SJSA1 (cell line): ENCODE measurements at regions not wholly inside any gene's neighbourhood (a gene's known extent, or its start where the extent isn't known, plus 50 kb on each side); places are given as distances from the start of the nearest gene placed in this dataset.
"Not testable (repeated sequence)": the region's sequence is repeated elsewhere in the genome, so short reads cannot be mapped to it uniquely, and the experiment has no call there.

Experiments used
- DNase-seq, 2 experiments: peaks; one replicate each; pipeline ENCODE4 v3.0.0-alpha.2; 2015 to 2020; ENCODE audit warnings: low spot score in 2 of 2, low read depth in 1 of 2
- H3K27ac ChIP-seq: fragments of 250-450 bp; sonication (Bioruptor Pico); 2 replicates; pipeline ENCODE4 v1.5.1; 2020; ENCODE audit warnings: mild to moderate bottlenecking, moderate library complexity
- H3K27me3 ChIP-seq: fragments of 250-450 bp; sonication (Bioruptor Pico); replicated peaks from 2 replicates; pipeline ENCODE4 v1.5.1; 2020; ENCODE audit warnings: mild to moderate bottlenecking, moderate library complexity
- H3K36me3 ChIP-seq: fragments of 250-450 bp; sonication (Bioruptor Pico); 2 replicates; pipeline ENCODE4 v1.5.1; 2020; ENCODE audit warnings: mild to moderate bottlenecking
- H3K4me1 ChIP-seq: fragments of 250-450 bp; sonication (Bioruptor Pico); replicated peaks from 2 replicates; pipeline ENCODE4 v1.6.1; 2021; ENCODE audit warnings: mild to moderate bottlenecking
- H3K4me3 ChIP-seq: fragments of 250-450 bp; sonication (Bioruptor Pico); 2 replicates; pipeline ENCODE4 v1.5.1; 2020; ENCODE audit warnings: mild to moderate bottlenecking
- H3K9me3 ChIP-seq: fragments of 250-450 bp; sonication (Bioruptor Pico); replicated peaks from 2 replicates; pipeline ENCODE4 v1.5.1; 2020; ENCODE audit warnings: mild to moderate bottlenecking

DNA sequence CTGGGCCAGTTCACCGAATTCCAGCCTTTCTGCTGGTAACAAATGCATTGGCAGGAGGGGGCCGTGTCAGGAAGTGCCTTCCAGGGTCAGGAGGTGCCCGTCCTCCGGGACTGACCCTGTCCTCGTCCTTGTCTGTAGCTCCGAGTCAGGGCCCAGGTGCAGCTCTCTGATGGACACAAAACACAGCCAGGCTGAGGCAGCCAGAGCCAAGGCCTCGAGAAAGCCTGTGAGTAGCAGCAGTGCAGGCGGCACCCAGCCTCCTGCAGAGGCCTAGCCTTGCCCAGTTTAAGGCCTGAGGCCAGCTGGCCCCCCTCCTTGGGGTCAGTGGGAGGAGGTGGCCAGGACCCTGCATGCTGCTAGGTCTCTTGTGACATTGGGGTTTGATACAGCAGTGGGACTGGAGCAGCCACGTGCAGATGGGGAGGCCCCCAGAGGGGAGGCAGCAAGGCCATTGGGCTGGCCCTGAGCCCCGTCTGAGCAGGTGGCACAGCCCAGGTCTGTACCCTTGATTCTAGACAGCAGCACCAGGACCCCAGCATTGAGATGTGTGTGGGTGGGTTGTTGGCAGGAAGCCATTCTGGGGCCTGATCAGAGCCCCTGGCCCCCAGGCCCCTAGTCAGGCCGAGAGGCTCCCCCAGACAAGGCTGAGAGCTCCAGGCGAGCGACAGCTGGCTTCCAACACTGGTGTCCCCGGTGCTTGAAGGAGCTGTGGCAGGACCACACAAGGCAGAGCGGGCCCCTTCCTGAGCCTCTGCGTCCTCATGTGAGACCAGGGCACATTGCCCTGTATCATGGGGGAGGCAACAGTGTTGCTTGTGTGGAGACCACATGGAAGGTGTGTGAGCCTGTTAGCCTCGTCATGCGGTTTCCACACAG is 196.9 kb downstream of the LIPI start:
- not testable (repeated sequence) for H3K4me1 ChIP-seq, H3K27me3 ChIP-seq, H3K9me3 ChIP-seq, H3K27ac ChIP-seq, H3K36me3 ChIP-seq, H3K4me3 ChIP-seq, DNase-seq

DNA sequence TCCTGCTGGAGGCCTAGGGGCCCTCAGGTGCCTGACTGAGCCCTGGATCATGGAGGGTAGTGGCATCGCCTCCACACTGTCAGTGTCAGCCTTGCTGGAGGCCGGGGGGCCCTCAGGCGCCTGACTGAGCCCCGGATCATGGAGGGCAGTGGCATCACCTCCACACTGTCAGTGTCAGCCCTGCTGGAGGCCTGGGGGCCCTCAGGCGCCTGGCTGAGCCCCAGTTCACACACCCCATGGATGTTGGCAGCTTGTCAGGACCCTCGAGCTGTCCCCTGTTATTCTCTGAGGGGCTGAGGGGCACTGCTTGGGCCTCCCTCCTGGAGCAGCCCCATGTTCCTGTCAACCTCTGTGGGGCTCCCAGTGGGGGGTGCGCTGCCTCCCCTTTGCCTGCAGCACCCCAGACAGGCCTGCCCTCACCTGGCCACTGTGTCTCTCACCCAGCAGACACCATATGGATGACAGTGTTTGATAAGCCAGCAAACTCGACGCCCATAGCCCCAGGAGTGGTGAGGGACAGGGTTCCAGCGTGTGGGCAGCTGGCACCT is 197.6 kb downstream of the LIPI start:
- Histone ChIP-seq H3K4me3 (no peak overlapping the region), H3K27me3 (no peaks in the 10 kb centered on the region), H3K36me3 (no peaks in the 10 kb centered on the region), H3K9me3 (no peaks in the 10 kb centered on the region), H3K27ac (no peak overlapping the region), H3K4me1 (no peaks in the 10 kb centered on the region)
- DNase-seq: no peak

DNA sequence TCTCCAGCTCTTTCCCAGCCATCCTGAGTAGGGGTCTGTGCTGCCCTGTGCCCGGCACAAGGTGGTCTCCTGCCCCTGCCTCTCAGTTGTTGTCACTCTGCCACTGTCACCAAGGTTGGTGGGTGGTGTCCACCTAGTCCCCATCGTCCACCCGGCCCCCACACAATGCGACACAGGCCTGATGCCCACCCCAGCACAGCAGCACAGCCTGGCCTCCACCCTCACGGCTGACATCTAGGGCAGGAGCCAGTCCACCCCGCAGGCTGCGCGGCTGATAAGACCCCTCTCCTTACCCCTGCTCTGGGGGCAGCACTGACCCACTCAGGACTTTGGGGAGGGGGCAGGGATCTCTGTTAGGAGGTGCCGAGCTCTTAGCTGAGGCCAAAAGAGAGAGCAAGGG is 198.3 kb downstream of the LIPI start:
- H3K9me3 ChIP-seq: no peaks in the 10 kb centered on the region
- H3K36me3 ChIP-seq: no peaks in the 10 kb centered on the region
- H3K4me1 ChIP-seq: no peaks in the 10 kb centered on the region
- no peak for DNase-seq
- no peak overlapping the region for H3K27ac ChIP-seq
- H3K27me3 ChIP-seq: no peaks in the 10 kb centered on the region
- no peak overlapping the region for H3K4me3 ChIP-seq

DNA sequence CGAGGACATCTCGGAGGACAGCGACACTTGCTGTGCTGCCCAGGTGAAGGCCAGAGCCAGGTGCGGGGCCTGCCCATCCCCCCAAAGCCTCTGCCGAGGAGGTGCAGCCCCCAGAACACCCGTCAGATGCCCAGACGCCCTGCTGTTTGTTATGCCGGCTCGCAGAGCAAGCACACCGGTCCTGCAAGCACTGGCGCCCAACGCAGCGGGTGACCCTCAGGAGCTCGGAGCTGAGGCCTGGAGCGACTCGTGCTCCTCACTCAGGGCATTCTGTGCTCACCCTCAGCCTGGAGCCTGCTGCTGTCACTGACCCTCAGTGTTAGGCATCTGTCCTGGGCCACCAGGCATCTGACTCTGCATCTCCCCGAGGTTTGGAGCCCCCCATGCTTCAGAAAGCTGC is 199.0 kb downstream of the LIPI start:
- not testable (repeated sequence) for H3K4me1 ChIP-seq, H3K4me3 ChIP-seq, H3K36me3 ChIP-seq, H3K27me3 ChIP-seq, DNase-seq, H3K9me3 ChIP-seq, H3K27ac ChIP-seq

DNA sequence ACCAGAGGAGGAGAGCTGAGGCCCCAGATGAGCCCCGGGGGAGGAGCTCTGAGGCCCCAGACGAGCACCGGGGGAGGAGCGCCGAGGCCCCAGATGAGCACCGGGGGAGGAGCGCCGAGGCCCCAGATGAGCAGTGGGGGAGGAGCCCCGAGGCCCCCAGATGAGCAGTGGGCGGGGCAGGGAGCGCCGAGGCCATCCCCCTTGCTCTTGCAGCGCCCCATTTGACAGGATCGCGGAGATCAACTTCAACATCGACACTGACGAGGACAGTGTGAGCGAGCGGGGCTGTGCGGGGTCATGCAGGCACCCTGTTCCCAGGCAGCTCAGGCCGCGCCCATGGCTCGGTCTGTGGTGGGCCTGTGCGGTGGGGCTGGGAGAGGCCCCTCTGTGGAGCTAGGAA is 199.6 kb downstream of the LIPI start:
- H3K27me3 ChIP-seq, DNase-seq, H3K9me3 ChIP-seq, H3K36me3 ChIP-seq, H3K4me1 ChIP-seq, H3K4me3 ChIP-seq, H3K27ac ChIP-seq: not testable (repeated sequence)

DNA sequence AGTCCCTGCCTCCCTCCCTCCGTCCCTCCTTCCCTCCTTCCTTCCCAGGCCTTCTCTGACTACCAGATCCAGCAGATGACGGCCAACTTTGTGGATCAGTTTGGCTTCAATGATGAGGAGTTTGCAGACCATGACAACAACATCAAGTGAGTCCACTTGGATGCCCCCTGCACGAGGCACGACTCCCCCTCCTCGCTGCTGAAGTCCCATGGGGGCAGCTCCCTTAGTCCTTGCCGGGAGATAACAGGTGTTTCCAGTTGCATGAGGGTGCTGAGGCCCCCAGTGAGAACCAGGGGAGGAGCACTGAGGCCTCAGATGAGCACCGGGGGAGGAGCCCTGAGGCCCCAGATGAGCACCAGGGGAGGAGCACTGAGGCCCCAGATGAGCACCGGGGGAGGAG is 200.0 kb downstream of the LIPI start:
- Histone ChIP-seq H3K27ac (no peak overlapping the region), H3K36me3 (no peaks in the 10 kb centered on the region), H3K27me3 (no peaks in the 10 kb centered on the region), H3K4me3 (no peak overlapping the region), H3K4me1 (no peaks in the 10 kb centered on the region), H3K9me3 (no peaks in the 10 kb centered on the region)
- no peak for DNase-seq

DNA sequence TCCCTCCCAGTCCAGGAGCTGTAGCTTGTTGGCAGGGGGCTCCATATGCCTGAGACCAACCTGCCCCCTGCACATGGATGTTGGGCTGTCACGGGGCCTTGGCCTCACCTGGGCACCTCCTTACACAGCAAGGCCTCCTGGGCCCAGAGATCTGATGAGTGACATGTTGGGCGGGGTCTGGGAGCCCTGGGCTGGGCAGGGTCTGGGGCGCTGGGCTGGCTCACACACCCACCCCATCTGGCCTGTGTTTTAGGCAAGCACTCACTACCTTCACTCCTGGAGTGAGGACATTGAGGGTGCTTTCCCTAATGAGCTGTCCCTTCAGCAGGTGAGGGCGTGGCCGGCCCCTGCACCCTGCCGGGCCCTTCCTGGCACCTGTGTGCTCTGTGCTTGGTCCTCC is 200.8 kb downstream of the LIPI start:
- not testable (repeated sequence) for H3K27me3 ChIP-seq, H3K4me3 ChIP-seq, H3K9me3 ChIP-seq, DNase-seq, H3K27ac ChIP-seq, H3K4me1 ChIP-seq, H3K36me3 ChIP-seq

DNA sequence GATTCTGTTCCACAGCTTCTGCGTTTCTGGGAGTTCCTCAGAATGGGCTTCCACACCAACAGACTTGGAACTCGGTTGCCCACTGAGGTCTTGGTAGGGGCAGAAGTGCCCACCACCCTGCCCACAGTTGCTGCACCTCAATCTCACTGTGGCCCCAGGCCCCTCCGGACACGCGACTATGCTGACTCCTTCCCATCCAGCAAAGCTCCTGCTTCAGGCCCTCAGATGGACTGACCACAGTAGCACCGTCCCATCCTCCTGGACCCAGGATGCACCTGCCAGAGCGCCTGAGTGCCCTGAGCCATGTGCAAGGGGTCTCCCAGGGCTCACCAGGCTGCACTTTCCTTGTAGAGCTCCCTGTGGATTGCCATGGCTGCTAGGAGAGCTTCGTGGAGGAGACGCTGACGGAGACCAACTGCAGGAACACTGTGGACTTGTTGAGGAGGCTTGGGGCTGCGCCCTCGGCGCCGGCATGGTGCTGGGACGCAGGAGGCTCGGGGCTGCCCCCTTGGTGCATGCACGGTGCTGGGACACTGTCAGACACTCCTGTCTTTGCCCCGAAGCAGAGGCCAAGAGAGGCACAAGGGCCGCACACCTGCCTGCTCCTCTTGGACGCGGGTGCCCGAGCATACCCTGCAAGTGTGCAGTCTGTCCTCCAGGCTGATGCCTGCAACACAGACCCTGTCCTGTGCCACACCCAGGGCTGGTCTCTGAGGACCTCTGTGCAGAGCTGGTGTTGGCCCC is 201.3 kb downstream of the LIPI start:
- H3K27ac ChIP-seq, H3K27me3 ChIP-seq, H3K4me1 ChIP-seq, H3K4me3 ChIP-seq, H3K36me3 ChIP-seq, H3K9me3 ChIP-seq, DNase-seq: not testable (repeated sequence)

DNA sequence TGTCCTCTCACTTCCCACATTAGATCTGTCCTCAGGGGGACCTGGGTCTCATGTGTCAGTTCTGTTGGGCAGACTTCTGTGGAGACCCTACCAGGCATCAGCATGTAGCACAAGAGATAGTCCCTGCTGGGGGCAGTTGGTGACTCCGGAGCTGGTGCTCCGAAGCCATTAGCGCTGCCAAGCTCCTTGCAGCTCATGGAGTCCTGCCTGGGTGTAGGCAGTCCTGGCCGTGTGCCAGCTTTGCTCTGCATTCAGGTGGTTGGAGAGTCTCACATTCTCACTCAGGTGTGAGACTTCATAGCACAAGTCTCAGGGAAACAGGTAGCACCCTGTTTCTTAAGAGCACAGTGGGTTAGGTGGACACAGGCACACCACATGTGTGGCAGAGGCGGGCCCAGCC is 202.3 kb downstream of the LIPI start:
- not testable (repeated sequence) for H3K9me3 ChIP-seq, H3K4me3 ChIP-seq, H3K27ac ChIP-seq, H3K36me3 ChIP-seq, H3K4me1 ChIP-seq, DNase-seq, H3K27me3 ChIP-seq

DNA sequence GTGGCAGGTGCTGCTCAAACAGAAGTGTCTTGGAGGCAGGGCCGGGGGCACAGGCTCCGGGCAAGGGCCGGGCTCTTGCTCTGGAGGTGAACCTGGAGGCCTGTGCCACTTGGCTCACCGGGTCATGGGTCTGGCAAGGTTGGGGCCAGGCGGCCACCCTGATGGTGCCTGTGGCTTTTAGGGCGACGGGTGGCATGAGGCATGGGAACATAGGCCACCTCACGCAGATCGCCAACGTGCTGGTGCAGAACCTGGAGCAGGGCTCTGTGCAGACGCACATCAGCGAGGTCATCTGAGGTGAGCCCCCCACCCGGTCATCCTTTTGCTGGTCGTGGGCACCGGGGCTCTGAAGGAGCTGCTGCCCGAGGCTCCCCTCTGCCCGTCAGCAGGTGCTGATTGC is 202.7 kb downstream of the LIPI start:
- not testable (repeated sequence) for H3K27ac ChIP-seq, H3K27me3 ChIP-seq, H3K4me1 ChIP-seq, H3K4me3 ChIP-seq, H3K36me3 ChIP-seq, H3K9me3 ChIP-seq, DNase-seq

DNA sequence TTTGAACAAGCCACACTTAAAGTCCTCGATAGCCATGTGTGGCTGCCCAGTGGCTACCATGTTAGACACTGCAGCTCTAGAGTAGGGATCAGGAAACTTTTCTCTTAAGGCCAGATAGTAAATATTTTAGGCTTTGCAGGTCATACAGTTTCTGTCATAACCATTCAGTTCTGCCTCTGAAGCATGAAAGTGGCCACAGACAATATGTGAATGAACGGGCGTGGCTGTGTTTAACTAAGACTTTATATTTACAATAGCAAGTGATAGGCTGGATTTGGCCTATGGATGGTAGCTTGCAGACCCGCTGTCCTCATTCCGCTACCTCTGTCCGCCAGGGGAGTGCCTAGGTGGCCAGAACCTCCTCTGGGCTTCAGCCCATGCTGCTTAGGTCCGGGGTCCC is 204.6 kb downstream of the LIPI start:
- not testable (repeated sequence) for H3K9me3 ChIP-seq, H3K27me3 ChIP-seq, H3K27ac ChIP-seq, H3K36me3 ChIP-seq, DNase-seq, H3K4me1 ChIP-seq, H3K4me3 ChIP-seq

DNA sequence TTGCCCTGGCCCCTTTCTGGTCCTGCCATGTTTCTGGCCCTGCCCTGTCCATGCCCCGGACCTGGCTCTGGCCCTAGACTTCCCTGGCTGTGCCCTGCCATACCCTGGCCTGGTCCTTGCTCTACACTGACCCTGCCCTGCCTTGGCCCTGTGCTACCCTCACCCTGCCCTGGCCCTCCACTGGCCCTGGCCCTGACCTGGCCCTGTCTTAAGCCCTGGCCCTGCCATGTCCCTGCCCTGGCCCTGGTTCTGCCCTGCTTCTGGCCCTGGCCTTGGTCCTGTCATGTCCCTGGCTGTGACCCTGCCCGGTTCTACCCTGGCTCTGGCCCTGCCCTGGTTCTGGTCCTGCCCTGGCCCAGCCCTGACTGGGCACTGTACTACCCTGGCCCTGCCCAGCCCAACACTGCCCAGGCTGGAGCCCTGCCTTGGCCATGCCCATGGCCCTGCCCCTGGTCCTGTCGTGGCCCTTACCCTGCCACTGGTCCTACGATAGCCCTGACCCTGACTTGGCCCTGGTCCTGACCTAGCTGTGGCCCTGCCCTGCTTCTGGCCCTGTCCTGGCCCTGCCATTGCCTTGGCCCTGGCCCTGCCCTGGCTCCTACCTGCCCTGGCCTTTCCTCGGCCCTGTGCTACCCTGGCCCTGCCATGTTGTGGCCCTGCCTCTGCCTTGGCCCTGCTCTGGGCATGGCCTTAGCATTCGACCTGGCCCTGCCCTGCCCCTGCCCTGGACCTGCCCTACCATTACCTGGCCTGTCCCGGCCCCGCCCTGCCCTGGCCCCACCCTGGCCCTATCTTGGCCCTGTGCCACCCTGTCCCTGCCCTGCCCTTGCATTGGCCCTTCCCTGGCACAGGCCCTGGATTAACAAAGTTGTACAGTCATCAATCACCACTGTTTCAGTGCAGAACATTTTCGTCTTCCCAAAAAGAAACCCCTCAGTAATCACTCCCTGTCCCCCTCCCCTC is 223.5 kb downstream of the LIPI start:
- H3K4me3 ChIP-seq, DNase-seq, H3K27ac ChIP-seq, H3K36me3 ChIP-seq, H3K27me3 ChIP-seq, H3K9me3 ChIP-seq, H3K4me1 ChIP-seq: not testable (repeated sequence)

DNA sequence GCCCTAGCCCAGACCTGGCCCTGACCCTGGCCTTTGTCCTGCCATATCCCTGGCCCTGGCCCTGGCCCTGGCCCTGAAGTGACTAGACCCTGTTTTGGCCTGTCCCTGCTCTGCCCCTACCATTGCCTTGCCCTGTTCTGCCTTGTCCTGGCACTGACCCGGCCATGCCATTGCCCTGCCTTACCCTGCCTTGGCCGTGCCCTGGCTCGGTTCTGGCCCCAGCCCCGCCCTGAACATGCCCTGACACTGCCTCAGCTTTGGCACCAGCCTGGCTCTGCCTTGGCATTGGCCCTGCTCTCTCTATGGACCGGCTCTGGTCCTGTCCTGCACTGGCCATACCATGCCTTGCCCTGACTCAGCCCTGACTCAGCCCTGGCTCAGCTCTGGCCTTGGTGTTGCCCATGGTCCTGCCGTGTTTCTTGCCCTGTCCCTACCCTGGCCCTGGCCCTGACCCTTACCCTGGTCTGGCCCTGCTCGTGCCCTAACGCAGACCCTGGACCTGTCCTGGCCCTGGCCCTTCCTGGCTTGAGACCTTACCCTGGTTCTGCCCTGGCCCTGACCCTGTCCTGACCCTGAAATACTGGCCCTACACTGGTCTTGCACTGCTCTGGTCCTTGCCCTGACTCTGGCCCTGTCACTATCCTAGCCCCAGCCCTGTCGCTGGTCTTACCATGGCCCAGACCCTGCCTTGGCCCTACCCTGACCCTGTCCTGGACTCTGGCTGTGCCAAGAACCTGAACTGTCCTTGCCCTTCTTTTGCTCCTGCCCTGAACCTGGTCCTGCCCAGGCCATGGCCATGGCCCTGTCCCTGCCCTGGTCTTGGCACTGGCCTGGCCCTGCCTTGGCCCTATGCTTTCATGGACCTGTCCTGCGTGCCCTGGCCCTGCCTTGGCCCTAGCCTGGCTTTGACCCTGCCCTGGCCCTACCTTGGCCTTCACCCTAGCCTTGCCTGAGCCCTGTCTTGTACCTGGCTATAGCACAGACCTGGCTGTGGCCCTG is 224.6 kb downstream of the LIPI start:
- H3K9me3 ChIP-seq, H3K36me3 ChIP-seq, H3K4me1 ChIP-seq, DNase-seq, H3K27ac ChIP-seq, H3K4me3 ChIP-seq, H3K27me3 ChIP-seq: not testable (repeated sequence)
